ENCODE measurements at regions not wholly inside any gene's neighbourhood (a gene's known extent, or its start where the extent isn't known, plus 50 kb on each side); places are given as distances from the start of the nearest gene placed in this dataset.

GRCh38 chr11:96508861-96509260, 119.0 kb downstream of the JRKL start:
- Histone ChIP-seq H3K4me1 (ENCODE audit: control insufficient read depth, insufficient read depth, low read length) (no peaks in the 10 kb centered on the region), H3K27me3 (replicated peaks in 1 of 2; ENCODE audit: control insufficient read depth in 2 of 2, insufficient read depth in 2 of 2, low read length in 1 of 2) (no peaks in the 10 kb centered on the region), H3K79me2 (ENCODE audit: control insufficient read depth, insufficient read depth, low read length) (no peaks in the 10 kb centered on the region), H3K9ac (ENCODE audit: control insufficient read depth, insufficient read depth, low read length) (no peak overlapping the region), H3K36me3 (ENCODE audit: control insufficient read depth in 2 of 2, insufficient read depth in 2 of 2, low read length in 1 of 2) (no peaks in the 10 kb centered on the region), H3K4me3 (no peak overlapping the region), H3K9me3 (replicated peaks; ENCODE audit: control insufficient read depth, insufficient read depth, low read length) (no peaks in the 10 kb centered on the region), H4K20me1 (ENCODE audit: control insufficient read depth, insufficient read depth) (no peaks in the 10 kb centered on the region), H3K4me2 (ENCODE audit: control insufficient read depth, insufficient read depth) (no peak overlapping the region), H3K27ac (ENCODE audit: control insufficient read depth, insufficient read depth) (no peak overlapping the region), H2AFZ (ENCODE audit: control insufficient read depth, low read depth, low read length) (no peak overlapping the region)
- WGBS (ENCODE audit: insufficient coverage, insufficient replicate concordance, low lambda C conversion rate, missing lambda C conversion rate): 12% methylated on average over 2 of the region's 2 CpGs
- DNase-seq (ENCODE audit: low read depth, low spot score): no peak
- ChIA-PET CTCF (no interaction called here), SMC1A (ENCODE audit: uncharacterized antibody, unreplicated experiment) (no interaction called here), RAD21 (ENCODE audit: unreplicated experiment) (no interaction called here), POLR2A (no interaction called here)
- intact Hi-C loops (cut with micrococcal nuclease; ENCODE audit: unreplicated experiment) (no loop called here), in situ Hi-C loops (cut with MboI) (no loop called here)
- no peak for FAIRE-seq
- no TSS peak for BruUV-seq (replicated peaks)
- TF ChIP-seq ATF7 (IDR thresholded peaks at IDR 0.05; ENCODE audit: low read depth) (no peak), HDGF (IDR thresholded peaks at IDR 0.05) (no peak), CTCF (IDR thresholded peaks at IDR 0.05 in 2 of 3, conservative IDR thresholded peaks at IDR 0.05 in 1 of 3; ENCODE audit: control insufficient read depth in 2 of 3, extremely low read depth in 1 of 3, insufficient read depth in 1 of 3, low read depth in 3 of 3, low read length in 3 of 3) (no peak), SMAD5 (IDR thresholded peaks at IDR 0.05; ENCODE audit: low read depth) (no peak)
- ATAC-seq: no peak

GRCh38 chr11:96520939-96521338, 131.1 kb downstream of the JRKL start:
- no peak for FAIRE-seq

More at GRCh38 chr11:96520939-96521338, 131.1 kb downstream of the JRKL start:
- TF ChIP-seq RCOR1 (conservative IDR thresholded peaks at IDR 0.05; ENCODE audit: low read depth, low read length) (no peak), SMC3 (IDR thresholded peaks at IDR 0.05; ENCODE audit: borderline replicate concordance, low read length) (no peak), ZNF24 (IDR thresholded peaks at IDR 0.05) (no peak), IKZF2 (IDR thresholded peaks at IDR 0.05) (no peak), SREBF2 (IDR thresholded peaks at IDR 0.05; ENCODE audit: low read length) (no peak), MLLT1 (IDR thresholded peaks at IDR 0.05) (no peak), BRCA1 (IDR thresholded peaks at IDR 0.05; ENCODE audit: low read depth, low read length) (no peak)
- in situ Hi-C loops (cut with MboI) (no loop called here), intact Hi-C loops (cut with micrococcal nuclease; ENCODE audit: unreplicated experiment) (no loop called here)
- H3K4me2 ChIP-seq (ENCODE audit: control insufficient read depth, insufficient read depth): no peak overlapping the region
- no peaks in the 10 kb centered on the region for H3K4me1 ChIP-seq (ENCODE audit: control insufficient read depth, insufficient read depth, low read length)
- no peak for DNase-seq (ENCODE audit: low read depth, low spot score)
- no peak overlapping the region for H3K9ac ChIP-seq (ENCODE audit: control insufficient read depth, insufficient read depth, low read length)
- ChIA-PET POLR2A (no interaction called here), SMC1A (ENCODE audit: uncharacterized antibody, unreplicated experiment) (no interaction called here), RAD21 (ENCODE audit: unreplicated experiment) (no interaction called here), CTCF (interaction anchor here (1.0 kb wide), 1 partner anchor 55 kb away, joined by 3 read pairs; no protein-coding TSS in a partner anchor)
- no peaks in the 10 kb centered on the region for H3K36me3 ChIP-seq (ENCODE audit: control insufficient read depth in 2 of 2, insufficient read depth in 2 of 2, low read length in 1 of 2)
- H3K9me3 ChIP-seq (replicated peaks; ENCODE audit: control insufficient read depth, insufficient read depth, low read length): no peaks in the 10 kb centered on the region
- H3K4me3 ChIP-seq: no peak overlapping the region
- no peaks in the 10 kb centered on the region for H4K20me1 ChIP-seq (ENCODE audit: control insufficient read depth, insufficient read depth)
- H2AFZ ChIP-seq (ENCODE audit: control insufficient read depth, low read depth, low read length): no peak overlapping the region
- no peak overlapping the region for H3K27ac ChIP-seq (ENCODE audit: control insufficient read depth, insufficient read depth)
- no peaks in the 10 kb centered on the region for H3K79me2 ChIP-seq (ENCODE audit: control insufficient read depth, insufficient read depth, low read length)
- no TSS peak for BruUV-seq (replicated peaks)
- peaks cover 0 to 2% of the 10 kb centered on the region in 2 experiments; a peak in 1 of 4 replicates for H3K27me3 ChIP-seq (replicated peaks in 1 of 2; ENCODE audit: control insufficient read depth in 2 of 2, insufficient read depth in 2 of 2, low read length in 1 of 2)
- no peak for ATAC-seq

Data from GM12878 (cell line).